ENCODE measurements at regions not wholly inside any gene's neighbourhood (a gene's known extent, or its start where the extent isn't known, plus 50 kb on each side); places are given as distances from the start of the nearest gene placed in this dataset.

GRCh38 chr13:76148374-76148773 lies 512.2 kb downstream of the LMO7 start:
- intact Hi-C loops (cut with DNase I): no loop called here
- ATAC-seq (no peak), DNase-seq (no peak)

- ATAC-seq (no peak), DNase-seq (no peak)
- intact Hi-C loops (cut with DNase I): no loop called here
Observed at GRCh38 chr13:76132532-76132931, 496.4 kb downstream of the LMO7 start.

- ATAC-seq (no peak), DNase-seq (no peak)
- intact Hi-C loops (cut with DNase I): no loop called here
Observed at GRCh38 chr13:76131551-76131950, 495.4 kb downstream of the LMO7 start.

- ATAC-seq: no peak
- intact Hi-C loops (cut with DNase I): loop anchor here in 1 of 2 donors (10.0 kb wide), 1 partner anchor 105 kb away; no protein-coding TSS in a partner anchor
- no peak for DNase-seq
Observed at GRCh38 chr13:76129305-76130000, 493.3 kb downstream of the LMO7 start.

- ATAC-seq (no peak), DNase-seq (no peak)
- intact Hi-C loops (cut with DNase I): loop anchor here in 1 of 2 donors (10.0 kb wide), 1 partner anchor 103 kb away; no protein-coding TSS in a partner anchor
Observed at GRCh38 chr13:76127922-76128321, 491.8 kb downstream of the LMO7 start.

GRCh38 chr13:76123548-76123947 lies 487.4 kb downstream of the LMO7 start:
- intact Hi-C loops (cut with DNase I): loop anchor here in 1 of 2 donors (10.0 kb wide), 1 partner anchor 99 kb away; no protein-coding TSS in a partner anchor
- no peak for DNase-seq
- no peak for ATAC-seq

- DNase-seq (no peak), ATAC-seq (no peak)
- intact Hi-C loops (cut with DNase I): no loop called here
Observed at GRCh38 chr13:76116751-76117360, 480.7 kb downstream of the LMO7 start.

GRCh38 chr13:76106763-76107162 lies 470.6 kb downstream of the LMO7 start:
- intact Hi-C loops (cut with DNase I): no loop called here
- ATAC-seq: no peak
- DNase-seq: no peak

- no peak for ATAC-seq
- intact Hi-C loops (cut with DNase I): no loop called here
- no peak for DNase-seq
Observed at GRCh38 chr13:76094645-76095044, 458.5 kb downstream of the LMO7 start.

- ATAC-seq: no peak
- DNase-seq: no peak
- intact Hi-C loops (cut with DNase I): no loop called here
Observed at GRCh38 chr13:76091076-76091475, 454.9 kb downstream of the LMO7 start.

- DNase-seq (no peak), ATAC-seq (no peak)
- intact Hi-C loops (cut with DNase I): no loop called here
Observed at GRCh38 chr13:76086729-76087128, 450.6 kb downstream of the LMO7 start.

- intact Hi-C loops (cut with DNase I): no loop called here
- DNase-seq (no peak), ATAC-seq (no peak)
Observed at GRCh38 chr13:76067850-76068249, 431.7 kb downstream of the LMO7 start.

GRCh38 chr13:76053181-76053580 lies 417.1 kb downstream of the LMO7 start:
- no peak for ATAC-seq
- intact Hi-C loops (cut with DNase I): no loop called here
- DNase-seq: no peak

- ATAC-seq (no peak), DNase-seq (no peak)
- intact Hi-C loops (cut with DNase I): no loop called here
Observed at GRCh38 chr13:76049376-76049746, 413.2 kb downstream of the LMO7 start.

- intact Hi-C loops (cut with DNase I): no loop called here
- ATAC-seq (peak in 1 of 2 donors; percentile 47), DNase-seq (no peak)
Observed at GRCh38 chr13:76048675-76049375, 412.7 kb downstream of the LMO7 start.

GRCh38 chr13:76048131-76048530 lies 412.0 kb downstream of the LMO7 start:
- DNase-seq (no peak), ATAC-seq (no peak)
- intact Hi-C loops (cut with DNase I): no loop called here

GRCh38 chr13:76043874-76044273 lies 407.7 kb downstream of the LMO7 start:
- intact Hi-C loops (cut with DNase I): no loop called here
- DNase-seq: no peak
- ATAC-seq: no peak

GRCh38 chr13:76038920-76039716 lies 403.0 kb downstream of the LMO7 start:
- intact Hi-C loops (cut with DNase I): no loop called here
- DNase-seq: no peak
- no peak for ATAC-seq

- intact Hi-C loops (cut with DNase I): no loop called here
- ATAC-seq (no peak), DNase-seq (no peak)
Observed at GRCh38 chr13:76036176-76036575, 400.0 kb downstream of the LMO7 start.

GRCh38 chr13:76035711-76036110 lies 399.6 kb downstream of the LMO7 start:
- DNase-seq: no peak
- intact Hi-C loops (cut with DNase I): no loop called here
- no peak for ATAC-seq

Measured in left cardiac atrium (tissue), 4 donors.